ENCODE measurements at regions not wholly inside any gene's neighbourhood (a gene's known extent, or its start where the extent isn't known, plus 50 kb on each side); places are given as distances from the start of the nearest gene placed in this dataset.

DNA sequence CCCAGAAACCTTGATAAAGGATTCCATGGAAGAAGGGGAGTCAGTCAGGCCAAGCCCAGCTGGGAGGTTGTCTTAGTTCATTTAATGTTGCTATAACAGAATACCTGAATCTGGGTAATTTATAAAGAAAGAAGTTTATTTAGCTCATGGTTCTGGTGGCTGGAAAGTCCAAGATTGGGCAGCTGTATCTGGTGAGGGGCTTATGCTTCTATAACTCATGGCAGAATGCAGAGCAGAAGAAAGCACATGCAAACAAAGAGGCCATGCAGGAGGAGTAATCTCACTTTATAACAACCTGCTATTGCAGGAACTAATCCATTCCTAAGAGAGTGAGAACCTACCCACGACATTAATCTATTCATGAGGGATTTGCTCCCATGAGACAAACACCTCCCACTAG lies 54.2 kb upstream of the ANKRD1 start:
- no peak for ATAC-seq
- DNase-seq (ENCODE audit: low spot score) = no peak

DNA sequence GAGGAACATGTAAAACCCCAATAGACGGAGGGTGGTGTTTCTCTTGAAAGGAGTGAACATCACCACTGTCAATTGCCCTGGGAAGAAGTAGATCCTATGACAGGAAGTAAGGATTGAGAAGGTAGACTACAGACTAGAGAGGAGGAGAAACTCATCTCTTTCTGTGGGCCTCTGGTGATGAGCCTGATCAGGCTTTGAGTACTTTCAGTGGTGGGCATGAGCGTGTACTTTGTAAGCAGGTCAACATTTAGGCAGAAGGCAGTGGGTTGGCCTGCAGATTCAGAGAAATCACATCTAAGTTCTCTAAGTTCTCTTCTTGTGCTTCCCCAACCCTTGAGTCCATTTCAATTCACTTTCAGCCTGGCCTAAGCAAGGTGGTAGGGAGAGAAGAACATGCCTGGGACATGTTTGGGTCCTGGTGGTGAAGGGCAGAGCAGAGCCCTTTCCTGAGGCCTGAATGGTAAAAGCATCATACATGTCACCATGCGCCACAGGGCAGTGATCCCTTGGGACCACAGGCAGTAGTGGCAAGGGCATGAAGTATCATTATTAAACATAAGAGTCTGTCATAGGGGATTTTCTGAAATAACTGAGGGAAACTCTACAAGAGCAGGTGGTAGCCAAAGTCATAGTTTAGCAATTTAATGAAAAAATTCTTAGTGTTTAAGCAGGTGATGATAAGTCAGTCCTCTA lies 56.4 kb upstream of the ANKRD1 start:
- no peak for DNase-seq (ENCODE audit: low spot score)
- ATAC-seq = no peak

DNA sequence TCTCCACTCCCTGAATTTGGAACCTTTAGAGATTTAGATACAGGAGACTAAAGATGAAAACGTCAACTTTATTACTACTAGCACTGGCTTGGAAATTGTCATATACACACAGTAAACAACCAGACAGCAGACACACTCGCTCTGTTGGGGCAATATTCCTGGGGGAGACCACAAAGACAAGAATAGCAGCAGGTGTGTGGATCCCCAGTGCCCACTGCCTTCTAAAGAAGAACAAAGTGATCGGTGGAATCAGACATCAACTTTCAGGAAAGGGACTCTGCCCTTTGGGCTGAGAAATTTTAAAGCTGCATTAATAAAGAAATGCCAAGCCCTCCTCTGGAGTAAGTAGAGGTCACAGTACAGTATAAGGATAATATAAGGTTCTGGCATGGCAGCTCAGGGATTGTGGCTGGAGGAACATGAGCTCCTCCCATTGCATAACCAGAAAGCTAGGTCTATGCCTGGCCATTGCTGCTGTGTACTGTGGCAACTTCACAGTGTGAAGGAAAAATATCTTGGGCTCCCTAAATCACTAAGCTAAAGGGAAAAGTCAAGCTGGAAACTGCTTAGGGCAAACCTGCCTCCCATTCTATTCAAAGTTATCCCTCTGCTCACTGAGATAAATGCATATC lies 57.1 kb upstream of the ANKRD1 start:
- DNase-seq (ENCODE audit: low spot score) (no peak), ATAC-seq (no peak)

DNA sequence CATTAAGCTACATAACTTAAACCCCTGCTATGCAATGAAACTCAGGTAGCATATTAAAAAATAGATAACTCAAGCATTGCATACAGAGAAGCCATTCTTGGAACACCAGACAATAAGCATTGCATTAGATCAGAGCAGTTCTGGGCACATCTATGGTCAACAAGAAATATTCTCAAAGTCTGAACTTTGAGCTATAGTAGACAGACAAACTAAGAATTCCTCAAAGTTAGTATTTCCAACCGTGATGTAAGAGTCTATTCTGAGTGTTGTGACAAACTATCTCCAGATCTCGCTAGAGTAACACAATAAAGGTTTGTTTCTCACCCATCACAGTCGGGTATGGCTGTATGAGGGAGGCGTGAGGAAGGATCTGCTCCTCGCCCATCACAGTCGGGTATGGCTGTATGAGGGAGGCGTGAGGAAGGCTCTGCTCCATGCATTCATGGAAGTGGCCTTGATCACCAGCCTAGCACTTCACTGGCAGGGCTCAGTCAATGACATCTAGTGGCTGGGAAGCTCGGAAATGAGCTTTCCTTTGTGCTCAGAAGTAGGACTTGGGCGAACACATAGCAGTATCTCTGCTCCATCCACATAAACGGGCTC lies 61.6 kb upstream of the ANKRD1 start:
- DNase-seq (ENCODE audit: low spot score) = no peak
- ATAC-seq = no peak

DNA sequence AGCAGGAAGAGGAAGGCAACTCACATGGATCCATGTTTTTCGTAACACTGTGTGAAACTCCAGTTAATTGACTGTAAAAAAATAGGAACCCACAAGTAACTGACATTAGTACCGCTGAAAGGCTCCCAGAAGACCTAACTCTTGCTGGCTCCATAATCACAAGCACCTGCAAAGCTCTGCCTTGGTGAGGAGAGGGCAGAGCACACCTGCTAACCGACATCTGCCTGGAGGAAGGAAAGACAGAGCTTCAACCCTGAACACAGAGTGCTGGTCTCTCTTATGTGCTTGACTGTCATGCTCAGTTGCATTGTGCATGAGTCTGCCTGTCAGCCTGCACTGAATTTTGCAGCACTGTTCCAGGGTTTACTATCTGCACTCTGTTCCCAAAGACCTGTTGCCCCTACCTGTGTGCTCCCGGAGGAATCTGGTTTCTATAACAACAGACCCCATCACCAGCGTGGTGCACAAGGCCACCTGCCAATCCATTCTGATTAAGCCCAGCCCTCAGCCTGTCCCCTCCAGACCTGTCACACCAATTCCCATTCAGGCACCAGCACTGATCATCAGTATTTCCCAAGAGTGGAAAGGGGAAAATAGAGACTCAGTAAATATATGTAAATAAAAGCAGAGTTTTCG lies 63.1 kb upstream of the ANKRD1 start:
- ATAC-seq (no peak), DNase-seq (ENCODE audit: low spot score) (no peak)

DNA sequence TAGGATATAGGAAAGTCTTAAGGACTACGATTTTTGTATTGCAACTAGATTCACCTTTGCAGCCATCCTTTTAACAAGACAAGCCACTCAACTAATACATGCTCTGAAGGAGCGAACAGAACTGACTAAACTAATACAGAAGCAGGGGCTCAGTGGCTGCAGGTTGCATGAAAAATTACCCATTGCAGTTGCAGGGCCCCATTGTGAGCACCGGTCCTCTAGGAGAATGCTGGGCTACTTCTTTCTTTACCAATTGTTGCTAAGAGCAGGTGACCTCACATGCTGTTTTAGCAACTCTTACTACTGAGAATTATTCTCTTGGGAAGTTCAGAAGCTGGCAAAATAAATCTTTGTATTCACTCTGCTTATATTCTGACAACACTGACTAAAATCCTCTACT lies 64.0 kb upstream of the ANKRD1 start:
- no peak for ATAC-seq
- no peak for DNase-seq (ENCODE audit: low spot score)

DNA sequence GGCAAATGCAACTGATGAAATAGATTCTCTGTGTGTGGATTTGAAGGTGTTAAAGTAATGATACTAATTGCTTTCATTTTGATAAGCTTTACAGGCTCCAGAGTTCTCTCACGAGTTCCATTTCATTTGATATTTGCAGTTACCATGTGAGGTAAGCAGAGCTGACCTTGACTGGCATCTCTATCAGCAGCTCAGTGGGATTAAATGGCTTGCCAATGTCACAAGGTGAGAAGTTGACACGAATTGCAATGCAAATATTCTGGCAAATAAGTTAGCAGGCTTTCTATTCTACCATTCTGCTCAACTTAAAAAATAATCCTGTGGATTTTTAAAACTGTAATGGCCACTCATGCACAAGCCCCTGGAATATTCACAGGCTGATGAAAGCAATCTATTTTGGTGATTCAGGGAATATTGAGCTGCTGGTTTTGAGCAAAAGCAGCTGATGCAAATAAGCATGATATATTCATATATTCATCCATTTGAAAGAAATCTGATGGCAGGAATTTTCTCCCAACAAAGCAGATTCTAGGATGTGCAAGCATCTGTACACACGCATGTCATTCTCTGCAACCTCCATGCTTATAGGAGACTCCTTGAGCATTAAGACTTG lies 64.5 kb upstream of the ANKRD1 start:
- ATAC-seq (no peak), DNase-seq (ENCODE audit: low spot score) (no peak)

DNA sequence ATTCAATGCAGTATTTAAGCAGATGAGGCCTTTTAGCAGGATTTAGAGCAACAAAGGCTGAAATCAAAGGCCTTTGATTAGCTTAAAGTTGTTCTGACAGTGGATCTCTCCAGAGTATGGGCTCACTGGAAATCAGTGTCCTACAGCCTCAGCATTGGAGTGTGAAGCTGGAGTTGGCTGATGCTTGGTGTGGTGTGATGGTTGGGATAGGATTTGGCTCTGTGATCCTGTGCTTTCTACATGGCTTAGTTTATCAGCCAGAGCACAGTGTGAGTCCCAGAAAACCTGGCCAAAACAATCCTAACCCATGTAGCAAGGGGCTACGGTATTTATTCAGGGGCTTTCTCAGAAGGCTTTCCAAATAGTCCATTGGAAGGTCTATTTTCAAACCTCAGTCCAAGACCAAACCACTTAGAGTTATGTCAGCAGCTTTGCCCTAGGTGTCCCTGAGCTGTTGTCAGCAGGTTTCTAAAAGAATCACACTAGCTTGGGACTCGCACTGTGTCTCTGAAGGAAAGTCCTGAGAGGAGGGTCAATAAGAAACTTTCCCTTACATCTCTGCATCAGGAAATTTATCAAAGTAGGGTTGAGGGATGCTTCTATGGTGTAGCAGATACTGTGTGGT lies 65.4 kb upstream of the ANKRD1 start:
- ATAC-seq (no peak), DNase-seq (ENCODE audit: low spot score) (no peak)

DNA sequence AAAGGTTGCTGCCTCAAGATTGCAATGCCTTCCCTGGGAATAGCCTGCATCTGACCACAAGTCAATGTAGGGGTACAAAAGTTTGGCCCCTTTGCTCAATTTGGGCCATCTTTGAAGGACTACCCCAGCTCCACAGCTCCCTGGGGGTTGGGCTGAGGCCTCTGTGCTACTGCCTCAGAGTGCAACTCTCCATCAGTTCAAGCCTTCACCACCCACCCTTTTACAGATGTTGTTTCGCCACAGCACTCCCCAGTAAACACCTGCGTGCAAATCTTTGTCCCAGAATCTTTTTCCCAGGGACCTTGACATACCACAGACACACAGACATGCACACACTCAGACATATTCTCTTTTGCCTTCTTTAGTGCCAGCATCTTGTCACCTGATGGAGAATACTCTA lies 66.0 kb upstream of the ANKRD1 start:
- no peak for DNase-seq (ENCODE audit: low spot score)
- no peak for ATAC-seq

DNA sequence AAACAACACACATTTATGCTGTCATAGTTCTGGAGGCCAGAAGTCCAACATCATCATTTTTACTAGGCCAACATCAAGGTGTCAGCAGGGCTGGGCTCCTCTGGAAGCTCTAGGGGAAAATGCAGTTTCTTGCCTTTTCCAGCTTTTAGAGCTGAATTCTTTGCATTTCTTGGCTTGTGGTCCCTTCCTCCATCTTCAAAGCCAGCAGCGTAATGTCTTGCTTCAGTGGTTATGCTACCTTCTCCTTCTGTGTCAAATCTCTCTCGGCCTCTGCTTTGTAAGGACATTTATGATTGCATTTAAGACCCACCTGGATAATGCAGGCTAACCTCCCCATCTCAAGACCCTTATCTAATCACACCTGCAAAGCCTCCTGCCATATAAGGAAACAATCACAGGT lies 66.5 kb upstream of the ANKRD1 start:
- DNase-seq (ENCODE audit: low spot score) (no peak), ATAC-seq (no peak)

DNA sequence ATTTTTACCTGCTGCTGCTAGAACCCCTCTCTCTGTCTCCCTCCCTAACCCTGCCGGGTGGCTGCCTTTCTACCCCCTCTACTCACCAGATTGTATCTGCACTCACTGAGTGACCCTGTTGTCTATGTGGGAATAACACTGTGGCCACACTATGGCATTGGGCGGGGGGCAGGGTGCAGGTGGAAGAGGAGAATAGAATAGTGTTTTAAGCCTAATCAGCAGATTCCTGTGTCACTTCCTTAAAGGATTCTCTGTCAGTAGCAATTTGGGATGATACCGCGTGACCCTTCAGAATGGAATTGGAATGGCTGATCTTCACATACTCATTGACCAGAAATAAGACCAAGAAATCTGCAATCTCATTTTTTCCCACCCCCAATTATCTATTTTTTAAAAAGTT lies 67.1 kb upstream of the ANKRD1 start:
- DNase-seq (ENCODE audit: low spot score) (no peak), ATAC-seq (no peak)

DNA sequence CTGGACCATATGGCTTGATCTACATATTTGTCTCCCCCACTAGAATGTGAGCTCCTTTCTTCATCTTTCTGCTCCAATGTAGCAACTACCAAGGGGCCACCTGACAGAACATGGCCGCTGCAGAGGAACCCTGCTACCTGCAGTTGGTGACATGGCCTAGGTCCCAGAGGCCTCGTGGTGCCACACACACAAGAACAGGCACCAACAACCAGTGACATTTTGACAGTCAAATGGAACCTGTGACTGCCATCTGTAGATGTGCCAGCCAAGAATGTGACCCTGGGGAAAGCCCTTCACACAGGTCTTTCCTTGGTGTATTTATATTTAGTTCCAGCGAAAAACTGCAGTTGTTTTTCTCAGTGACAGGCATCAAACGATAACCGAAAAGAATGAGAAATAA lies 67.9 kb upstream of the ANKRD1 start:
- DNase-seq (ENCODE audit: low spot score) (no peak), ATAC-seq (no peak)

DNA sequence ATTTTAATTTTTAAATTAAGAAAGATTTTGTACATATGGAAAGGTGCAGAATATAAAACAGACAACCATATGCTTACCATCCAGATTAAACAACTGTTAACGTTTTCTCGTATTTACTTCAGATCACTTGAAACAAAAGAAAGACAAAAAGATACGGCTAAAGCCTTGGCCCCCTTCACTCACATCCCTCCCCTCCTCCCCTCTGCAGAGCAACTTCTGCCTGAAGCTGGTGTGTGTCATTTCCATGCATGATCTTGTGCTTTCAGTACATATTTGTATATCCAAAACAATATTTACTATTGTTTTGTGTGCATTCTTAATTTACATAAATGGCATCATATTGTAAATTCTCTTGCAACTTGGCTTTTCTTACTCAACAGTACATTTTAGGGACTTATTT lies 68.5 kb upstream of the ANKRD1 start:
- ATAC-seq = no peak

DNA sequence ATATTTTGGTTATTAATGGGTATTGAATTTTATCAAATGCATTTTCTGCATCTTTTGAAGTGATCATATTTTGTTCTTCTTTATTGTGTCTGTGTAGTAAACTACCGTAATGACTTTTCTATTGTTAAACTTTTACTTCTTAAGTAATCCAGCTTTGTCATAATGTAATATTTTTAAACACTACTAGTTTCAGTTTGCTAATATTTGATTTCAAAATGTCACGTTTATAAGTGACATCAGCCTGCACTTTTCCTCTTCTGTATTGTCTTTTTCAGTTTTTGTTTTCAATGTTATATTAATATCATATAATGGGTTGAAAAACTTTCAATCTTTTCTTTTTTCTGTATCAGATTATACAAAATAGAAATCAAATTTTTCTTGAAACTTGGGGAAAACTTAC lies 71.6 kb upstream of the ANKRD1 start:
- no peak for ATAC-seq

More for the DNA sequence above, 68.5 kb upstream of the ANKRD1 start:
- DNase-seq (ENCODE audit: low spot score) = no peak

DNA sequence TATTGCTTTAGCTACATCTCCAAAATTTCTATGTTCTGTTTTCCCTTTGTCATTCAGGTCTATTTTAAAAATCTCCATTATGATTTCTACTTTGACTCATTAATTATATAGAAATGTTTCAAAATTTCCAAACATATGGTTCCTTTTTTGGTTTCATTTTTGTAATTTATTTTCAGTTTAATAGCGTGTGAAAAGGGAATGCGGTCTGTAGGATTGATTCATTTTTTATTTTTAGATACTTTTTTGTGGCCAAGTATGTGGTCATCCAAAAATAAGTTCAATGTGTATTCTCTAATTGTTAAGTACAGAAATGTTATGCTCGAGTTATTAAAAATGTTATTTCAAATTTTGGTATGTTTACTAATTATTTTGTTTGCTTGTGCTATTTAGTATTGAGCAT lies 72.5 kb upstream of the ANKRD1 start:
- ATAC-seq (no peak), DNase-seq (ENCODE audit: low spot score) (no peak)

More for the DNA sequence above, 71.6 kb upstream of the ANKRD1 start:
- DNase-seq (ENCODE audit: low spot score) = no peak

DNA sequence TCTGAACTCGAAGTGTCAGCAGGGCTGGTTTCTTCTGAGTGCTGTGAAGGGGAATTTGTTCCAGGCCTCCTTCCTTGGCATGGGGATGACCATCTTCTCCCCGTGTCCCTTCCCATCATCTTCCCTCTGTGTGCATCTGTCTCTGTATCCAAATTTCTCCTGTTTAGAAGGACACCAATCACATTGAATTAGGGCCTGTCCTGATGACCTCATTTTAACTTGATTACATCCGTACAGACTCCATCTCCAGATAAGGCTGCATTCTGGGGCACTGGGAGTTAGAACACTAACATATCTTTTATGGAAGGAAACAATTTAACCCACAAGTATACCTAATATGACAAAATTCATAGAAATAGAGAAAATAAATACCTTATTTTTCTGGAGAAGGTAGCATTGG lies 76.8 kb upstream of the ANKRD1 start:
- ATAC-seq (no peak), DNase-seq (ENCODE audit: low spot score) (no peak)

DNA sequence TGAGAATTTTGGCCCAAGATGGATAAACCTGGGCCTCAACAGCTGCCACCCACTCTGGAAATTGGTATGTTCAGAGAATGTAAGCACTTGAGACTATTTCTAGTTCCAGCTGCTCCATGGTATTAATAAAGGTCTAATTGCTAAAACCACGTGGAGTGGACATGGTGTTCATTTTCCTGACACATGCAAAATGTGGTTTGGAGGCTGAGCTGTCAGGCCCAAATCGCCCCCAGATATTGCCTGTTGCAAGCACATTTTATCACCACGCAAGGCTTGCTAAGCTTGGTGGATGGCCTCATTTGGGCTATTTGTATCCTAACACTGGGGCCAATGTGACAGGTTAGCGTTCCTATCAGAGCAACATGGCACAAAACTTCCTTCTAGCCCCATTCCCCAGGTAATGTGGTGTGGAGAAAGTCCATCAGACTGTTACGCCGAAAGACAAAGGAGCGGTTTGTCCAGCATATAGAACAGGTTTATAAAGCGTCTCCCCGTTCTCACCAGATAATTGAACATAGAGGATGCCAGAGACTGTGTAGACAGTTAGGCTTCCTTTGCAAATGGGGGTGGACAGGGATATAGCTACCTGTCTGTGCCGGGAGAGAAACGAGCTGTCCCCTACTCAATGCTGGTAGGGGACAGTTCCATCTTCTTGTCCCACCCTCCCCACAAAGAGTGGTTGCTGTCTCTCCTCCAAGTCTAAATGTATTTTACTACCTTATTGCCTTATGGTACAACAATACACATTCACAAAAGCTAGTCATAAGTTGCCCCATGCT lies 78.0 kb upstream of the ANKRD1 start:
- ATAC-seq (no peak), DNase-seq (ENCODE audit: low spot score) (no peak)

DNA sequence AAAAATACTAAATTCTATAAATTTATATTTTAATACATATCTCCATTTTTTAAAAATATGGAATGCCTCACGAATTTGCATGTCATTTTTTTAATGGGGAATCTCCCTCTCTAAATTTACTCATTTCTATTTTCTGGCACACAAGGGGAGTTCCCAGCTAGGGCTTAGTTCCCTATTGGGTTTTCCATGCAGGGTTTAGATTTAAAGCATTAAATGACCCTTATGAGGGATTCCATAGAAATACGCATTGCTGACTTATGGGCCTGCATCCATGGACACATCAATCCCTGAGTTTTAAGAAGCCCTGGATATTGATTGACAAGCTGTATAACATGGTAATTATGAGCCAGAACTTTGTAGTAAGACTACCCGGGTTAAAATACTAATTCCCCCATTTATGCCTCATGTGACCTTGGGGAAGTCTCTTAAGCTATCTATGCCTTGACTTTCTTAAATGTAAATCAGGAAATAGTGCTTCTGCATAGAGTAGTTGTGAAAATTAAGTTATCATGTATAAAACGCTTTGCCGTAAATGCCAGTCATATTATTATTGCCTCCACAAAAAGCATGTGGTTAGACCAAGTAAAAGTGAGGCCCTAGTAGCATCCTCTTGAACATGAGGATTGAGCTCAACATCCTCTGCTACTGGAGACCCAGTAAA lies 78.8 kb upstream of the ANKRD1 start:
- ATAC-seq = no peak
- no peak for DNase-seq (ENCODE audit: low spot score)

DNA sequence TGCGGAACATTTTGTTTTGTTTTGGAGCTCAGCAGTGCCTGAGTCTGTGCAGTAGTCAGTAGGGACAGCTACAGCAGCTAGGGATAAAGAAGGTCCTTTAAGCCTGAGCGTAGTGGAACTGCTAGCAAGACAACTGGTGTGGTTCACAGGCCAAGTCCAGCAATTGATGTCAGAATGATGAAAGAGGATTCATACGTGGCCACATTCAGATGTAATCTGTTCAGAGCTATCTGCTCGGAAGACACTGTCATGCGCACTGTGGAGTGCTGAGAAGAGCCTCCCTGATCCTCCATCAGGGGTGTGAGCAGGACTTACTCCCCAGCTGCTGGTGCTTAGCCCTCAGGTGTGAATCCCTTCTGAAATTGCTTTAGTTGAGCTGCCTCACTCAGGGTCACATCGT lies 79.6 kb upstream of the ANKRD1 start:
- ATAC-seq (no peak), DNase-seq (ENCODE audit: low spot score) (no peak)

DNA sequence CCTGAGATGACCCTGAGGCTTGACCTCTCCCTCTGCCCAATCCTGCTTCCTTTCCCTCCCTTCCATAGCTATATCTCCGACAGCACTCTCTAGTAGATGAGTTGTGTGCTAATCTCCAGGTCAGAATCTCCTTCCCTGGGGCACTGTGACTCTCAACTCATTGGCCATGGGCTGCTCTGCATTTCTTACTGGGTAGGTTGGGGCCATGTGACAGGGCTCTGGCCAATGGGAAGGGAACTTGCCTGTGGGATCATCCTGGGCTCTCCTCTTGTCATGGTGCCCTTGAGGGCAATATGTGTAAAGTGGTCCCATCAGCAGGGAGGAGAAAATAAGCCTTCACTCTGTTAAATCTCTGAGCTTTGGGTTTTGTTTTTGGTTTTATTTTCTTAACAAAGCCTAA lies 80.1 kb upstream of the ANKRD1 start:
- no peak for ATAC-seq

More for the DNA sequence above, 80.1 kb upstream of the ANKRD1 start:
- no peak for DNase-seq (ENCODE audit: low spot score)
